GM12875 (cell line): ENCODE measurements at regions not wholly inside any gene's neighbourhood (a gene's known extent, or its start where the extent isn't known, plus 50 kb on each side); places are given as distances from the start of the nearest gene placed in this dataset.

Experiments used
- H3K4me3 ChIP-seq: one replicate; pipeline ENCODE4 v1.5.1; 2011; ENCODE audit warnings: low read depth, low read length, control low read depth
- TF ChIP-seq, protein P1 (sequence below): IDR thresholded peaks from 2 replicates; pipeline ENCODE4 v1.5.1; 2011; ENCODE audit warnings: low read depth, mild to moderate bottlenecking, control low read depth, inconsistent platforms, low read length, moderate library complexity, borderline replicate concordance; ENCODE audit not compliant: insufficient read depth

DNA sequence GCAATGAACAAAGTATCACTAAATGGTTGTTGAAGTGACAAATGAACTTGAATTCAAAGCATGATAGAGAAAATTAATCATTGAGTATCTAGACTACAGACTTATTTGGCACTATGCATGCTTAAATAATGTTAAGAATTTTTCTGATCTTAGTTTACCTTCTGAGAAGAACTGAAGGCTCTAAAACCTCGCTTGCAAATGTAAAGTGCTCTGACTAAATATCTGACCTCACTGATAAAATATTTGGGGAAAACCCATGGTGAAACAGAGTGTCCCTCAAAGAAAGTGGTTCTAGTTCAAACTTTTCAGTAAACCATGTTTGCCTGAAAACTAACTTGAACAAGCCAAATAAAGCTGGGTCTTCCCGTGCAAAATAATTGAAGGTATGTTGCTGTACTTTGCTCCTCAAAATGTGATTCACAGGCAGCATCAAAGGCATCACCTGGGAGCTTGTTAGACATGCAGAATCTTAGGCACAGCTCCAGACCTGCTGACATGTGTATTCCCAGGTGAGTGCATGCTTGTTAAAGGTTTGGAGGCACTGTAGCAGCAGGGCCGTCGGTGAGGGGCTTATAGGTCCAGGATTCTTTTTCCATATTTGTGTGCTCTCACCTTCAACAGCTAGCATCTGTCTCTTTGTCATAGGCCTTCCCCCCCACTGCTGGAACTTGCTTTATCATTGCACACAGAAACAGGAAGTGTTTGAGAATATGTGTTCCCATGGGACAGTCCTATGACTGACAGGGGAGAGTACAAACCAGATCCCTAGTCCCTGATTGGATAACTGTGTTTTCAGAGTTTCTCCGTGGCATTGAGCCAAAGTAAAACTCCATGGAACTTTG lies 524.2 kb upstream of the LMCD1 start:
- TF ChIP-seq, protein P1, sequence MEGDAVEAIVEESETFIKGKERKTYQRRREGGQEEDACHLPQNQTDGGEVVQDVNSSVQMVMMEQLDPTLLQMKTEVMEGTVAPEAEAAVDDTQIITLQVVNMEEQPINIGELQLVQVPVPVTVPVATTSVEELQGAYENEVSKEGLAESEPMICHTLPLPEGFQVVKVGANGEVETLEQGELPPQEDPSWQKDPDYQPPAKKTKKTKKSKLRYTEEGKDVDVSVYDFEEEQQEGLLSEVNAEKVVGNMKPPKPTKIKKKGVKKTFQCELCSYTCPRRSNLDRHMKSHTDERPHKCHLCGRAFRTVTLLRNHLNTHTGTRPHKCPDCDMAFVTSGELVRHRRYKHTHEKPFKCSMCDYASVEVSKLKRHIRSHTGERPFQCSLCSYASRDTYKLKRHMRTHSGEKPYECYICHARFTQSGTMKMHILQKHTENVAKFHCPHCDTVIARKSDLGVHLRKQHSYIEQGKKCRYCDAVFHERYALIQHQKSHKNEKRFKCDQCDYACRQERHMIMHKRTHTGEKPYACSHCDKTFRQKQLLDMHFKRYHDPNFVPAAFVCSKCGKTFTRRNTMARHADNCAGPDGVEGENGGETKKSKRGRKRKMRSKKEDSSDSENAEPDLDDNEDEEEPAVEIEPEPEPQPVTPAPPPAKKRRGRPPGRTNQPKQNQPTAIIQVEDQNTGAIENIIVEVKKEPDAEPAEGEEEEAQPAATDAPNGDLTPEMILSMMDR = no peak
- no peak overlapping the region for H3K4me3 ChIP-seq

DNA sequence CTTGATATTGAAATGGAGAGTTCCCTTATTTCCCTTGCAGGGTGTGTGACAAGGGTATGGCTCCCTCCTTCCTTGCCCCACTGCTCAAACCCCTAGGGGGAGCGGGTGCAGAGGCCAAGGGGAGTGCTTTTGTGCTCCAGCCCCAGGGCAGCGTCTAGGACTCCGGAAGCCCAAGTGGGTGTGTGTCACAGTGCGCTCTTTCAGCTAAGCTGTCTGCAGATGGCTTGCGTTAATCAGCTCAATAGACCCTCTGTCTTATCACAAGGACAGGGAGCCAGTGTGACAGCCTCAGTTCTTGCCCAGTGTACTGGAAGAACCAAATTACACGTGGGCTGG lies 523.6 kb upstream of the LMCD1 start:
- H3K4me3 ChIP-seq = no peak overlapping the region
- TF ChIP-seq, protein P1 = no peak

DNA sequence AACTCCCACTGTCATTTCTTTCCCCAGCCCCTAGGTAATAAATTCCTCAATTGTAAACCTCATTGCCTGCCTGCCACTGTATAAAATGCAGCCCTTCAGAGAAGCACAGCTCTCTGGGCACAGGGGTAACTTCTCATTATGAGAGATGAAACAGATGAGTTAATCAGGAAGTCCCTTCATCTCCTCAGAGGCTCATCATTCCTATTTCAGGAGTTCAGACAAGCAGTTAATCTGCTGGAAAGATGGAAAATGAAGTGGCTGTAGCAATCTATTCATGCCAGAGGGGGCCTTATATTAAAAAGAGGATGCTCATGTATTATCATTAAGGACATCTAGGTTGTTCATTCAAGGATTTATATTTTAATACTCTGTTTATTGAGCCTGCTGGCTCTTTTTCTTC lies 519.5 kb upstream of the LMCD1 start:
- TF ChIP-seq, protein P1 = no peak
- H3K4me3 ChIP-seq = no peak overlapping the region

DNA sequence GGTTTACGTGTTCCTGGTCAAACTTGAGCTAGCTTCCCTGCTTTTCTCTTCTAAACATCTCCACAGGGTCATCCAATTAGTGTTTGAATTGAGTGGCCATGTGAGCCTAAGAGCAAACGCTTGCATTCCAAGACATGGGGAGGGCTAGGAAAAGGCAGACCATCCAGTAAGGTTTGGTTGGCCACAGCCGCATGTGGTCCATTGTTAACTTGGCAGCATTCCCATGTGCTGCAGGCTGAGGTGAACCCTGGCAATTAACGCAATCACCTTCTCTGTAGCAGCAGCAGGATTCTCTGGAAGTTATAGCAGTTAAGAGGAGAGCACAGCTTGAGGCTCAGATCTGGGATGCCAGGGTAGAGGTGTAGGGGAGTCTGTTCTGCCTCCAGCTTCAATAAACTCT lies 502.2 kb upstream of the LMCD1 start:
- TF ChIP-seq, protein P1 = no peak
- H3K4me3 ChIP-seq = no peak overlapping the region

DNA sequence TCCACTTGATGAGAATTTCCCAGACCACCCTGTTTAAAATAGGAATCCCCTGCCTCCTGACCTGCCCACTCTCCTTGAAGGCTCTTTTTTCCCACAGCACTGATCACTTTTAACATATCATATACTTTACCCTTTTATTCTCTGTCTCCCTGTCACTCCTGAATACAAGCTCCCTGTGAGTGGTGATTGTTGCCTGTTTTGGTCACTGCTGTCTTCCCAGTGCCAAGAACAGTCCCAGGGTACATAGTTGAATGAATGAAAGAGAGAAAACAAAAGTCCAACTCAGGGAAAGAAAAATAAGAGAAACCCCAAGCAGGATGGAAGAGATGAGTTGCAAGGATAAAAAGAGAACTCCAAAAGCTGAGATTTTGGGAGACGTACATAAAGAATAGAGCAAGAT lies 500.3 kb upstream of the LMCD1 start:
- TF ChIP-seq, protein P1 = no peak
- no peak overlapping the region for H3K4me3 ChIP-seq

DNA sequence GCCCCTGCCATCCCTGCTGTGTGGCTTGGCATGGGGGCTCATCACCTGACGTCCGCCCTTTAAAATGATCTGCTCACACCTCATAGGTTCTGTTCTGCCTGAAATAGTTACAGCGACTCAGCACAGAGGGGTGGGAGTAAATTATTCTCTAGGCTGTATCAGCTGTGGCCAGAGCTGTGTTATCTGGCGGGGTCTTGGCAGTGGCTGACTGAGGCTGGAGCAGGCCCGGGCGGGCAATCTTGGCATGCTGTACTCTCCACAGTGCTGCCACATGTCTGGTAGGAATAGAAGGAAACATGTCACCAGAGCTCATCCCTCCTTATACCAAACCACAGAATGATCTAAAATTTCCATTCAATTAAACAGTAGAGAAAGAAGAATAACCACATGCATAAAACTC lies 499.9 kb upstream of the LMCD1 start:
- H3K4me3 ChIP-seq = no peak overlapping the region
- TF ChIP-seq, protein P1 = no peak

DNA sequence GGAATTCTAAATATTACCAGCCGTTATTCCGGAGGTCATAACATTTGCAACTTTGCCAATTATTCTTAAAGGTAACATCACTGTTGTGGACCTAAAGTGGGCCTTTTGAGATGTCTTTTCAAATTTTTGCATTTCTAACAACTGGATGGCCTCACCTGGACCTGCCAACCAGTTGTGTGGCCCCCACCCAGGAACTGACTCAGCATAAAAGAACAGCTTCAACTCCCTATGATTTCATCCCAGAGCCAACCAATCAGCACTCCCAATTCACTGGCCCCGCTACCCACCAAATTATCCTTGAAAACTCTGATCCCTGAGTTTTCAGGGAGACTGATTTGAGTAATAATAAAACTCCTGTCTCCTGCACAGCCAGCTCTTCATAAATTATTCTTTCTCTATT lies 489.7 kb upstream of the LMCD1 start:
- no peak overlapping the region for H3K4me3 ChIP-seq
- TF ChIP-seq, protein P1 = no peak
